Pancreas (tissue), 10 donors: ENCODE measurements at regions not wholly inside any gene's neighbourhood (a gene's known extent, or its start where the extent isn't known, plus 50 kb on each side); places are given as distances from the start of the nearest gene placed in this dataset.
A peak's percentile ranks its signal among the peaks of the same experiment; 100 is the strongest.
"Not testable (repeated sequence)": the region's sequence is repeated elsewhere in the genome, so short reads cannot be mapped to it uniquely, and the experiment has no call there.

Source experiments
- ATAC-seq, 4 donors: fragments of 200-7000 bp; cut with Tn5 transposase; one replicate each; pipeline versions ENCODE4 v1.8.0 to v1.9.1; 2020; ENCODE audit warnings: mild to moderate bottlenecking in 4 of 4, moderate library complexity in 4 of 4
- DNase-seq, 6 donors: peaks; one replicate each; pipeline ENCODE4 v3.0.0-alpha.2; 2020
- FAIRE-seq: peaks from 2 replicates; lab custom pipeline; 2012; peaks lifted over from hg19 to GRCh38; lab: Jason Lieb, UNC
- H3K27ac ChIP-seq, 4 donors: fragments of 200-600 bp; sonication (generic); 1 replicate in 3 of 4; 2 replicates in 1 of 4; pipeline versions ENCODE4 v1.5.0 to v1.8.0; 2020
- H3K27me3 ChIP-seq, 4 donors: fragments of 200-600 bp; one replicate each; pipeline ENCODE4 v1.8.0; 2021
- H3K36me3 ChIP-seq, 3 donors: fragments of 200-600 bp; sonication (generic) in 1 of 3; one replicate each; pipeline versions ENCODE4 v1.5.0 to v1.8.0; 2020 to 2021
- H3K4me1 ChIP-seq, 3 donors: fragments of 200-600 bp; one replicate each; pipeline ENCODE4 v1.8.0; 2021
- H3K4me3 ChIP-seq, 4 donors: fragments of 200-600 bp; sonication (generic) in 2 of 4; one replicate each; pipeline versions ENCODE4 v1.5.0 to v1.8.0; 2020 to 2021
- H3K9me3 ChIP-seq, 4 donors: fragments of 200-600 bp; one replicate each; pipeline ENCODE4 v1.8.0; 2021
- WGBS, 2 donors: extraction: QIAGEN DNeasy Blood & Tissue Kit; methylation state at CpG; one replicate each; pipeline ENCODE4 v1.1.7; 2013; 5-methylcytosine and 5-hydroxymethylcytosine counted together
- intact Hi-C, 3 donors: fragments of 100-400 bp; cut with DNase I; formaldehyde crosslinking; loops; one replicate each; pipeline versions ENCODE4 v1.11.1 to v1.14.2; 2022
- TF ChIP-seq, protein P1 (sequence below), 4 donors: fragments of 200-600 bp; sonication (generic) in 3 of 4; IDR thresholded peaks; one replicate each; pipeline versions ENCODE4 v1.5.0 to v1.8.0; 2021; ENCODE audit warnings: antibody characterized with exemption in 4 of 4
- donor health status: healthy with polysubstance abuse.
- donor health status: DM: no; HTN: no; CAD: no; lungs with moderate emphysema.
- donor health status: DM: no; HTN: no; CAD: no.
- donor health status: control.
- donor health status: control.
- donor health status: Bipolar disorder and iron deficiency.
- donor health status: DM: yes; HTN: yes; CAD: no.
- donor health status: DM: no; HTN: no; CAD: no.
- donor health status: DM: no; HTN: no; CAD: no.
- donor health status: DM: yes; HTN: yes; CAD: no.

DNA sequence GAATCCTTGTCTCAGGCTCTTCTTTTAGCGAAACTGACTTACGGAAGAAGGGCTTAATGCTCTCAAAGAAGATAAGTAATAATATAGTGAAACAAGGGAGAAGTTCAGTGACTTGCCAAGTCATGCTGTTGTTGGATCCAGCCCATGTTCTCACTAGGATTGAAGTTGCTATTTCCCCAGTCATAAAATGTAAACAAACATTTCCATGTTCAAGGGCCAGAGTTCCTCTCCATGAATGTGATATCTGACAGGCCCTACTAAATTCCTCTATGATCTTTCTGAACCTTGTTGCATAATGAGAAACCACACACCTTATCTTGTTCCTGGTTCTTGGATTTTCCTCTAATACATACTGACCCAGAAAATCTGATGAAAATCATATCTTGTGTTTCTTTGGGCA lies 876.5 kb upstream of the B3GALT2 start:
- intact Hi-C loops, result no loop called here
- no peak overlapping the region for H3K27ac ChIP-seq
- TF ChIP-seq, protein P1, sequence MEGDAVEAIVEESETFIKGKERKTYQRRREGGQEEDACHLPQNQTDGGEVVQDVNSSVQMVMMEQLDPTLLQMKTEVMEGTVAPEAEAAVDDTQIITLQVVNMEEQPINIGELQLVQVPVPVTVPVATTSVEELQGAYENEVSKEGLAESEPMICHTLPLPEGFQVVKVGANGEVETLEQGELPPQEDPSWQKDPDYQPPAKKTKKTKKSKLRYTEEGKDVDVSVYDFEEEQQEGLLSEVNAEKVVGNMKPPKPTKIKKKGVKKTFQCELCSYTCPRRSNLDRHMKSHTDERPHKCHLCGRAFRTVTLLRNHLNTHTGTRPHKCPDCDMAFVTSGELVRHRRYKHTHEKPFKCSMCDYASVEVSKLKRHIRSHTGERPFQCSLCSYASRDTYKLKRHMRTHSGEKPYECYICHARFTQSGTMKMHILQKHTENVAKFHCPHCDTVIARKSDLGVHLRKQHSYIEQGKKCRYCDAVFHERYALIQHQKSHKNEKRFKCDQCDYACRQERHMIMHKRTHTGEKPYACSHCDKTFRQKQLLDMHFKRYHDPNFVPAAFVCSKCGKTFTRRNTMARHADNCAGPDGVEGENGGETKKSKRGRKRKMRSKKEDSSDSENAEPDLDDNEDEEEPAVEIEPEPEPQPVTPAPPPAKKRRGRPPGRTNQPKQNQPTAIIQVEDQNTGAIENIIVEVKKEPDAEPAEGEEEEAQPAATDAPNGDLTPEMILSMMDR (IDR thresholded peaks at IDR 0.05), result no peak
- DNase-seq, result no peak
- H3K27me3 ChIP-seq, result no peaks in the 10 kb centered on the region
- peak in 3 of 4 donors; percentile 16 to 51 (median 17) for ATAC-seq
- no peak overlapping the region for H3K4me3 ChIP-seq
- H3K9me3 ChIP-seq, result no peaks in the 10 kb centered on the region
- H3K4me1 ChIP-seq, result no peaks in the 10 kb centered on the region
- no peaks in the 10 kb centered on the region for H3K36me3 ChIP-seq
- 79 to 81% methylated on average over 2 of the region's 2 CpGs for WGBS, 2 donors
- no peak for FAIRE-seq

DNA sequence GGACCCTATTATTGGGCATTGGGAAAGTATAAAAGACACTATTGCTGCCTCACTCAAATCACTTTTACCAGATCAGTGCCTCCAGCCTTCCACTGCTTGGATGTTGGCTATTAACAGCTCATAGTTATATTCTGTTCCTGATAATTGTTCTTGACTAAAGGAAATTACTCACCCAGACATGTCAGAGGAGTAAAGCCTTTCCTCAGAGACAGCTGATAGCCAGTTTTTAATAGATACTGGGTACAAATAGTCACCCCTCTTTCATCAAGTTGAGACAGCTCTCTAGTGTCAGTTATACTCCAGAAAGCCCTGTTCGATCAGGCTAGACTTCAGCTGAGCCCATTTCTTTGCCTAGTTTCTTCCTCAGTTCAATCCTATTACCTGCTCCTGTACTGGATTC lies 876.1 kb upstream of the B3GALT2 start:
- no peak for DNase-seq
- 74 to 85% methylated on average over 1 of the region's 1 CpG for WGBS, 2 donors
- Histone ChIP-seq H3K27ac (no peak overlapping the region), H3K36me3 (no peaks in the 10 kb centered on the region), H3K4me3 (no peak overlapping the region), H3K4me1 (no peaks in the 10 kb centered on the region), H3K27me3 (no peaks in the 10 kb centered on the region), H3K9me3 (no peaks in the 10 kb centered on the region)
- no peak for FAIRE-seq
- TF ChIP-seq, protein P1 (IDR thresholded peaks at IDR 0.05), result no peak
- intact Hi-C loops, result no loop called here
- no peak for ATAC-seq

DNA sequence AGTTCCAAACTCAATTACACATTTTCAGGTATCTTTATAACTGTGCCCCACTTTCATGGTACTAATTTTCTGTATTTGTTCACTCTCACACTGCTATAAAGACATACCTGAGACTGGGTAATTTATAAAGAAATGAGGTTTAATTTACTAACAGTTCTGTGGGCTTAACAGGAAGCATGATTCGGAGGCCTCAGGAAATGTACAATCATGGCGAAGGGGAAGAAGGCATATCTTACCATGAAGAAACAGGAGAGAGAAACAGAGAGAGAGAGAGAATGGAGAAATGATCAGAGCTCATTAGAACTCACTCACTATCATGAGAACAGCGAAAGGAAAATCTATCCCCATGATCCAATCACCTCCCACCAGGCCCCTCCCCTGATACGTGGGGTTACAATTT lies 874.1 kb upstream of the B3GALT2 start:
- DNase-seq (no peak), ATAC-seq (no peak), FAIRE-seq (no peak)
- Histone ChIP-seq H3K4me1 (peaks cover 0 to 2% (median 0%) of the 10 kb centered on the region in 3 donors), H3K27ac (no peak overlapping the region), H3K9me3 (no peaks in the 10 kb centered on the region), H3K4me3 (no peak overlapping the region), H3K36me3 (no peaks in the 10 kb centered on the region), H3K27me3 (no peaks in the 10 kb centered on the region)
- TF ChIP-seq, protein P1 (IDR thresholded peaks at IDR 0.05), result no peak
- 86 to 89% methylated on average over 4 of the region's 4 CpGs for WGBS, 2 donors
- intact Hi-C loops, result no loop called here

DNA sequence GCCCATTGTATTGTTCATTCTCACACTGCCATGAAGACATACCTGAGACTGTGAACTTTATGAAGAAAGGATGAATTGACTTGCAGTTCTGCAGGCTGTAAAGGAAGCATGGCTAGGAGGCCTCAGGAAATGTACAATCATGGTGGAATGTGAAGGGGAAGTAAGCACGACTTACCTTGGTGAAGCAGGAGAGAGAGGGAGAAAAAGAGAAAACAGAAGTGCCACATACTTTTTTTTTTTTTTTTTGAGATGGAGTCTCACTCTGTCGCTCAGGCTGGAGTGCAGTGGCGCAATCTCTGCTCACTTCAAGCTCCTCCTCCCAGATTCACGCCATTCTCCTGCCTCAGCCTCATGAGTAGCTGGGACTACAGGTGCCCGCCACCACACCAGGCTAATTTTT lies 871.9 kb upstream of the B3GALT2 start:
- H3K9me3 ChIP-seq, H3K4me3 ChIP-seq, H3K36me3 ChIP-seq, intact Hi-C loops, H3K27ac ChIP-seq, DNase-seq, H3K27me3 ChIP-seq, FAIRE-seq, H3K4me1 ChIP-seq, ATAC-seq: not testable (repeated sequence)
- WGBS, 2 donors, result 83 to 90% methylated on average over 4 to 5 of the region's 5 CpGs

DNA sequence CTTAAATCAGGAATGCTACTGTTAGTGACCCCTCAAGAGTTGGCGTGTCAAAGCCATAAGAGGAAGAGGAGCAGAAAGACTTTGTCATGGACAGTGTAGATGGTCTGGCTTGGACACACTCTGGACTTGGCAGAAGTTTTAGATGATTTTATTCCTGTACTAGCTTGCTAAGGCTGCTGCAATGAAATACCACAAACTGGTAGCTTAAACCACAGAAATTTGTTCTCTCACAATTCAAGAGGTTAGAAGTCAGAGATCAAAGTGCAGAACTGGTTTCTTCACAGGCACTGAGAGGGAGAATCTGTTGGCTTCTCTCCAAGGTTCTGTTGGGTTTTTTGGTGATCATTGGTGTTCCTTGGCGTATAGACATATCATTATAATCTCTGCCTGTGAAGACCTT lies 869.8 kb upstream of the B3GALT2 start:
- no peaks in the 10 kb centered on the region for H3K27me3 ChIP-seq
- no peak for DNase-seq
- TF ChIP-seq, protein P1 (IDR thresholded peaks at IDR 0.05), result no peak
- no peaks in the 10 kb centered on the region for H3K9me3 ChIP-seq
- peaks cover 0 to 9% (median 8%) of the 10 kb centered on the region in 3 donors for H3K4me1 ChIP-seq
- intact Hi-C loops, result no loop called here
- H3K27ac ChIP-seq, result no peak overlapping the region
- ATAC-seq, result no peak
- FAIRE-seq, result no peak
- no peak overlapping the region for H3K4me3 ChIP-seq
- 83 to 87% methylated on average over 2 of the region's 2 CpGs for WGBS, 2 donors
- H3K36me3 ChIP-seq, result no peaks in the 10 kb centered on the region
